ENCODE measurements at regions not wholly inside any gene's neighbourhood (a gene's known extent, or its start where the extent isn't known, plus 50 kb on each side); places are given as distances from the start of the nearest gene placed in this dataset.
"Not testable (repeated sequence)": the region's sequence is repeated elsewhere in the genome, so short reads cannot be mapped to it uniquely, and the experiment has no call there.

DNA sequence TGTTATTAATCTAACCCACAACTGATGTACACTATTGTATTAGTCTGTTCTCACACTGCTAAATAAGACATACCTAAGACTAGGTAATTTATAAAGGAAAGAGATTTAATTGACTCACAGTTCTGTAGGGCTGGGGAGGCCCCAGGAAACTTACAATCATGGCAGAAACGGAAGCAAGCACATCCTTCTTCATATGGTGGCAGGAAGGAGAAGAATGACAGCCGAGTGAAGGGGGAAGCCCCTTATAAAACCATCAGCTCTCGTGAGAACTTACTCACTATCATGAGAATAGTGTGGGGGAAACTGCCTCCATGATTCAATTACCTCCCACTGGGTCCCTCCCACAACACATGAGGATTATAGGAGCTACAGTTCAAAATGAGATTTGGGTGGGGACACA is 210.3 kb upstream of the POU1F1 start:
- TF ChIP-seq, protein P1, sequence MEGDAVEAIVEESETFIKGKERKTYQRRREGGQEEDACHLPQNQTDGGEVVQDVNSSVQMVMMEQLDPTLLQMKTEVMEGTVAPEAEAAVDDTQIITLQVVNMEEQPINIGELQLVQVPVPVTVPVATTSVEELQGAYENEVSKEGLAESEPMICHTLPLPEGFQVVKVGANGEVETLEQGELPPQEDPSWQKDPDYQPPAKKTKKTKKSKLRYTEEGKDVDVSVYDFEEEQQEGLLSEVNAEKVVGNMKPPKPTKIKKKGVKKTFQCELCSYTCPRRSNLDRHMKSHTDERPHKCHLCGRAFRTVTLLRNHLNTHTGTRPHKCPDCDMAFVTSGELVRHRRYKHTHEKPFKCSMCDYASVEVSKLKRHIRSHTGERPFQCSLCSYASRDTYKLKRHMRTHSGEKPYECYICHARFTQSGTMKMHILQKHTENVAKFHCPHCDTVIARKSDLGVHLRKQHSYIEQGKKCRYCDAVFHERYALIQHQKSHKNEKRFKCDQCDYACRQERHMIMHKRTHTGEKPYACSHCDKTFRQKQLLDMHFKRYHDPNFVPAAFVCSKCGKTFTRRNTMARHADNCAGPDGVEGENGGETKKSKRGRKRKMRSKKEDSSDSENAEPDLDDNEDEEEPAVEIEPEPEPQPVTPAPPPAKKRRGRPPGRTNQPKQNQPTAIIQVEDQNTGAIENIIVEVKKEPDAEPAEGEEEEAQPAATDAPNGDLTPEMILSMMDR (IDR thresholded peaks at IDR 0.05) = not testable (repeated sequence)
- TF ChIP-seq POLR2A (IDR thresholded peaks at IDR 0.05) = not testable (repeated sequence)
